Stomach (tissue), 4 donors: ENCODE measurements at regions not wholly inside any gene's neighbourhood (a gene's known extent, or its start where the extent isn't known, plus 50 kb on each side); places are given as distances from the start of the nearest gene placed in this dataset.

Experiments
- CTCF ChIP-seq, 7 experiments: fragments of 450-650 bp in 4 of 7; fragments of 200-600 bp in 3 of 7; sonication (generic) in 3 of 7; IDR thresholded peaks; one replicate each; pipeline ENCODE4 v1.5.1; 2016 to 2019; ENCODE audit warnings: antibody characterized with exemption in 7 of 7, control low read depth in 2 of 7, mild to moderate bottlenecking in 1 of 7
- EP300 ChIP-seq: sonication (generic); formaldehyde crosslinking; IDR thresholded peaks from one replicate; pipeline ENCODE4 v1.6.1; 2017; ENCODE audit warnings: antibody characterized with exemption
- POLR2A ChIP-seq, 4 donors: fragments of 450-650 bp; IDR thresholded peaks; one replicate each; pipeline ENCODE4 v1.6.1; 2016; ENCODE audit warnings: antibody characterized with exemption in 4 of 4, control low read depth in 2 of 4, mild to moderate bottlenecking in 1 of 4, moderate library complexity in 1 of 4
- POLR2AphosphoS5 ChIP-seq, 3 donors: sonication (generic); formaldehyde crosslinking; IDR thresholded peaks; one replicate each; pipeline ENCODE4 v1.6.1; 2016; ENCODE audit warnings: antibody characterized with exemption in 3 of 3

GRCh38 chr1:191634801-191635508, 523.3 kb upstream of the RGS18 start:
- TF ChIP-seq POLR2AphosphoS5 (IDR thresholded peaks at IDR 0.05) (no peak), EP300 (no peak), POLR2A (IDR thresholded peaks at IDR 0.05) (no peak), CTCF (IDR thresholded peaks at IDR 0.05) (no peak)
